HG02885 (cell line): ENCODE measurements at regions not wholly inside any gene's neighbourhood (a gene's known extent, or its start where the extent isn't known, plus 50 kb on each side); places are given as distances from the start of the nearest gene placed in this dataset.

Source experiments
- ATAC-seq: cut with Tn5 transposase; IDR thresholded peaks from one replicate; pipeline ENCODE4 v1.9.1; 2021; ENCODE audit warnings: mild to moderate bottlenecking; ENCODE audit not compliant: unreplicated experiment, poor library complexity

DNA sequence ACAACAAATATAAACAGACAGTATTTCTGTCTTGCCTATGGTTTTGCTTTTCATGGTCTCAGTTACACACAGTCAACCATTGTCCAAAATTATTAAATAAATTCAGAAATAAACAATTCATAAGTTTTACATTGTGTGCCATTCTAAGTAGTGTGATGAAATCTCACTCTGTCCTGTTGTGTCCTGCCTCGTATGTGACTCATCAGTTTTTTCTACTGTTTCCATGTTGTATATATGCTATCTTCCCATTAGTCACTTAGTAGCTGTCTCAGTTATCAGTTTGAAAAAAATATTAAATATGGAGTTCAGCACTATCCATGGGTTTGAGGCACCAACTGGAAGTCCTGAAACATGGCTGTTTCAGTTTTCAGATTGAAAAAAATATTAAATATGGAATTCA lies 282.4 kb upstream of the GRM7 start:
- ATAC-seq: no peak

DNA sequence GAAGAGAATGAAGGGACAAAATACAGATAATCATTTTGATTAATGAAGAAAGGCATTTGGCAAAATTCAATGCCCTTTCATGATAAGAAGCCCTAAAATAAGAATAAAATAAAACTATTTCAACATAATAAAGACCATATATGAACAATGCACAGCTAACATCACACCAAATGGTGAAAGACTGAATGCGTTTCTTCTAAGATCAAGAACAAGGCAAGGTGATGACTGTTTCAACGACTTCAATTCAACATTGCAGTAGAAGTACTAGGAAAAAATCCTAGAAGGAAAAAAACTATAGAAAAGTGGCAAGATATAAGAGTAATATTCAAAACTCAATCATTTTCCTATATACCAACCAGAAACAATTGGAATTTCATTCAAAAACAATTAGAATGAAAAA lies 280.1 kb upstream of the GRM7 start:
- ATAC-seq: no peak

- ATAC-seq: no peak
Measured at GRCh38 chr3:6585360-6585759, 275.6 kb upstream of the GRM7 start.

GRCh38 chr3:6600237-6600636 lies 260.7 kb upstream of the GRM7 start:
- ATAC-seq: no peak

DNA sequence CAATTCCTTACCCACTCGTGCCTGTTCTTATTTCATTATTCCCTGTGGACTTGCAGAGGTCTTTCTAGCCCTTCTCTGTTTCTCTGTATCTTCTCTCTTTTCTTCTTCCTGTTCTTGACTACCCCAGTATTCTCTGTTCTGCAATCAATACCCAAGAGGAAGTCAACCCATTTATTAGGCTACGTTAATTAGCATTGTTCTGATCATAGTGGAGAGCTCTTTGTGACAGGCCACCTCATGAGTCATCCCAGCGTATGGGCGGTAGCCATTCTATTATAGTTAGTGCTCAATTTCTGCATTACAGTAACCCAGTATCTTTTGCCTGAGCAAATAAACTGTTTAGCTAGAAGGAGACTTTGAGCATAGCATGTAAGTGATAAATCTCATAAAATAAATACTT lies 259.5 kb upstream of the GRM7 start:
- ATAC-seq: no peak

- no peak for ATAC-seq
Measured at GRCh38 chr3:6602329-6602728, 258.6 kb upstream of the GRM7 start.

GRCh38 chr3:6605227-6605626 lies 255.7 kb upstream of the GRM7 start:
- no peak for ATAC-seq

- ATAC-seq: no peak
Measured at GRCh38 chr3:6608843-6609242, 252.1 kb upstream of the GRM7 start.

DNA sequence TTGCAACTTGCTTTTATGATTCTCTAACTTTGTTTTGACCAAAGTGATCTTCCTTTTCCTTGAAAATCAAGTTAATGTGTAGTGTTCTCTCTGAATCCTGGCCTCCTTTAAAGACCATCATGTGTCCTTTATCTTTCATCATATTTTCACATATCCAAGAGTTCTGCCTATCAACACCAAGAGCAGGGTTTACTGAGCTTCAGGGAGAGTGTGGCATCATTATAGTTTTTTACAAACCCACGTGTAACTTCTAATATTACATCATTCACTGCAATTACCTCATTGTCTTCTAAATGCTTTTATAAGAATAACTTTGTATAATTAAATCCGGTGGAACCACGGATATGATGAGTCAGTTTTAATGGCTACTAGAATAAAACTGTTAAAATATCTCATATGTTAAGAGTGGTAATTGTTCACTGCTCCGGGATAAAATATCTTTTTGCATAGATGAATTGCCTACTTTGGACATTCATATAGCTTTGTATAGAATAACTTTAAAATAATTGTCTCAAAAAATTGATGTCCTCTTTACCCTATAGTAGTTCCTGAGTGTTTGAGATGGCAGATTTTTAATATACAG lies 248.8 kb upstream of the GRM7 start:
- ATAC-seq: no peak

DNA sequence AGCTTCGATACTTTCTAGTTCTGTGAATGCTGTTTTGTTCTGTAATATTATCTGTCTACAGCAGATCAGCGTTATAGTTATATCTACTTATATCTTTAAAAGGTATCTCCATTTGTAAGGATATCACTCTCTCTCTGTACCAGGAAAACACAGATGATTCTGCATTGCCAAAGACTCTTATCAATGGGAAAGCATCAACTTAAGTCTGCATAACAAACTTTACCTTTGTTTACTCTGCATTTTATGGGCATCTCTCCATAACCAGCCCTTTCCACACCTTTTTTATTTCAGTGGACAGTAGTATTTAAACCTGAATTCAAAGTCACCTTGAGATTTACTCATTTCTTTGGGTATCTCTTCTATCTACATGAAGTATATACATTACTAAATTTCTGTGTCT lies 238.7 kb upstream of the GRM7 start:
- ATAC-seq: no peak

DNA sequence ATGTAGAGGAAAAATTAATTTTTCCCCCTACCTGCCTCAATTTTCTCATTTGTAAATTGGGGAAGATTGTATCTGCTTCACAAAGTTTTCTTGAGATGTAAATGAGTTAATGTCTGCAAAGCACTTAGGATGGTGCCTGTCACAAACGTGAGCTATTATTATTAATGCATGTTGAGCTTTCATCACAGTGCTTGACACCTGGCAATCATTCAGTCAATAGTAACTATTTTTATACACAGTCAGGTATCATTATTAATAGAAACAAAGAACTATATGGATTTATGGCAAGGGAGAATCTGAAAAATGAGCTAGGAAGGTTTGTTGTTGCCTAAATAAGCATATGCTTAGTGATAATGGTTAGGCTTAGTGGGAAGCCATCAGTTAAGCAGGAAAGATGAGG lies 238.2 kb upstream of the GRM7 start:
- no peak for ATAC-seq

DNA sequence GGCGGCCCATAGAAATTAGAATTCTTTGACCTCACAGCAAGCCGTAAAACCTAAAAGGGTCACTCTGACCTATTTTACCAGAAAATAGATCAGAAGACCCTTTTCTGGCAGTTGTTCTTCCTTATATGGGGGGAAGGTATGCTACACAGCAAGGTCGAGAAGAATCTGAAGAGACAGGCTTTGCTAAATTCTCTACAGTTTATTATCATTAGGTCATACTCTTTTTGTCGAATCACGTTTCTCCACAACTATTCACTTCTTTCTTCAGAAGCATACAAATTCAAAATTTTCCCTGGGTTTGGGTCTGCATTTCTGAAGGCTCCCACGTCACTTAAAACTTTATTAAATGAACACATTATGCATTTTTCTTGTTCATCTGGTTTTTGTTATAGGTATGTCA lies 229.5 kb upstream of the GRM7 start:
- no peak for ATAC-seq

- ATAC-seq: no peak
Measured at GRCh38 chr3:6640907-6641306, 220.0 kb upstream of the GRM7 start.

GRCh38 chr3:6644070-6644929 lies 216.6 kb upstream of the GRM7 start:
- ATAC-seq: peak; percentile 43

GRCh38 chr3:6654670-6655069 lies 206.2 kb upstream of the GRM7 start:
- ATAC-seq: no peak

- ATAC-seq: no peak
Measured at GRCh38 chr3:6655275-6655674, 205.6 kb upstream of the GRM7 start.

DNA sequence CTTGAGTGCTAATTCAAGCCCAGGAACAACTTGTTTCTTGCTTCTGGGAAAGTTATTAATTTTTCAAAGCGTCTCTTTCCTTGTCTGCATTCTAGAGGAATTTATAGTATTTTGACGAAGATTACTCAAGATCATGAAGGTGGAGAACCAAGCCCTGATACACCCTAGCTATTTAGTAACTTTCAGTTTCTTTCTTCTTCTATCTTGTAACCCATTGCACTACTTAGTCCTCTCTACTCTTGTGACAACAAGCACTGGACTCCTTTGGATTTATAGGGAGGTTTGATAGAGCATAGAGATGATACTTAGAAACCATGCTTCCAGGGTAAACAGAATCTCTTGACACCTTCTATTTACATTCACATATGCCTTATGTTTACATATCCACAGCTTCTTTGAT lies 203.3 kb upstream of the GRM7 start:
- no peak for ATAC-seq

GRCh38 chr3:6667354-6667753 lies 193.6 kb upstream of the GRM7 start:
- ATAC-seq: no peak

DNA sequence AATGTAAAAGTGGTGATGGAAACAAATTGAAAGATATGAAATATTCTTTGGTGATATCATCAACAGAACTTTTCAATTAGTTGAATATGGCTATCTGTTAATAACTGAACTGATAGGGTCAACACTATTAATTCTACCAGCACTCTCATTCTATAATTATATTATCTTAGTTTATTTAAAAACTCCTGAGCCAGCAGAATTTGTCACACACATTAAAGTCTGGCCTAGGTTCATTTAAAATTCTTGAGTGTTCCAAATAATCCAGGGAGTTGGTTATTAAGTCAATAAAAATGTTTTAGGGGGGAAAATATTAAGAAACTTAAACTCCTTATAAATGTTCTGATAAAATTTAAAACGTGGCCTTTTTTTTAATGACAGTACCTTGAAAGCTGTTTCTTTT lies 189.6 kb upstream of the GRM7 start:
- no peak for ATAC-seq

- ATAC-seq: peak; percentile 50
Measured at GRCh38 chr3:6679510-6679909, 181.4 kb upstream of the GRM7 start.

GRCh38 chr3:6680119-6680806 lies 180.7 kb upstream of the GRM7 start:
- peak; percentile 93 for ATAC-seq

DNA sequence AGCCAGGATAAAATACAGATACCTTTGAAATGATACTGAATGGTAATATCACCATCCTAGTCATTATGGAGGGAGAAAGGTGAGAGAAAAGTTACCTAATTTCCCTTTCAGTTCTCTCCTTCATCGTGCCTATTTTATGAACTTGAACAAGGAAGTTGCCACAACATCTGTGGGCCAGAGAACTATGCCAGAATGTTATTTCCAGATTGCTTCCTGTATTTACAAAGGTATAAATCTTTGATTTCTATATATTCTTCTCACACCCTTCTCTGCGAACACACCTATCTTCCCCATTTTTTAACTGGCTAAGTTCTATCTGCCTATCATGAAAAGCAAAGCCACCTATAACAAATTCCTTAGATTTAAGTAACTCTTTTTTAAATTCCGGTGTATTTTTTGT lies 163.6 kb upstream of the GRM7 start:
- ATAC-seq: no peak
